Activated CD4-positive, alpha-beta memory T cell treated with anti-CD3 and anti-CD28 coated beads for 36 hours (primary cell): ENCODE measurements at regions not wholly inside any gene's neighbourhood (a gene's known extent, or its start where the extent isn't known, plus 50 kb on each side); places are given as distances from the start of the nearest gene placed in this dataset.

Experiments
- CTCF ChIA-PET: fragments of 350-600 bp; sonication (Branson Sonifier 250); formaldehyde crosslinking; loops from one replicate; lab custom pipeline; 2021; ENCODE audit warnings: antibody characterized with exemption, inconsistent platforms; lab: Charles Lee
- POLR2A ChIA-PET: fragments of 350-600 bp; sonication (Branson Sonifier 250); formaldehyde crosslinking; loops from one replicate; lab custom pipeline; 2021; ENCODE audit warnings: antibody characterized with exemption; lab: Charles Lee
- DNase-seq: peaks from one replicate; pipeline ENCODE4 v3.0.0-alpha.2; 2020
- H3K27ac Mint-ChIP-seq: one replicate; pipeline ENCODE4 v1.8.0; 2021; ENCODE audit warnings: mixed read lengths
- H3K27me3 Mint-ChIP-seq: one replicate; pipeline ENCODE4 v1.8.0; 2021; ENCODE audit warnings: mixed read lengths
- H3K36me3 Mint-ChIP-seq: one replicate; pipeline ENCODE4 v1.8.0; 2021; ENCODE audit warnings: mixed read lengths
- H3K4me1 Mint-ChIP-seq: one replicate; pipeline ENCODE4 v1.8.0; 2021; ENCODE audit warnings: low read depth, mixed read lengths
- H3K4me3 Mint-ChIP-seq: one replicate; pipeline ENCODE4 v1.8.0; 2021; ENCODE audit warnings: mild to moderate bottlenecking, mixed read lengths
- H3K9me3 Mint-ChIP-seq: one replicate; pipeline ENCODE4 v1.8.0; 2021; ENCODE audit warnings: mixed read lengths
- intact Hi-C: fragments of 100-400 bp; cut with micrococcal nuclease; formaldehyde crosslinking; loops from one replicate; pipeline ENCODE4 v1.15.1; 2023

DNA sequence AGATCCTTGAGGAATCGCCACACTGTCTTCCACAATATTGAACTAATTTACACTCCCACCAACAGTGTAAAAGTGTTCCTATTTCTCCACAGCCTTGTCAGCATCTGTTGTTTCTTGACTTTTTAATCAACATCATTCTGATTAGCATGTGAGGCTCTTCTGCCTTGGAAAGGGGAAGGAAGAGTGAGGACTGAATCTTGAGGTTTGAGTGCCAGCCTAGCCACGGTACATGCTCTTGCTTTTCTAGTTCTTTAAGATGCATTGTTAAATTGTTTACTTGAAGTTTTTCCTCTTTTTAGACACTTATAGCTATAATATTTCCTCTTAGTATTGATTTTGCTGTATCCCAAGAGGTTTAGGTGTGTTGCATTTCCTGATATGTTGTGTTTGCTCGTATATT is 596.1 kb downstream of the OTOL1 start:
- intact Hi-C loops, result no loop called here
- no peaks in the 10 kb centered on the region for H3K27me3 Mint-ChIP-seq
- no peaks in the 10 kb centered on the region for H3K36me3 Mint-ChIP-seq
- DNase-seq, result no peak
- H3K4me3 Mint-ChIP-seq, result no peak overlapping the region
- no peaks in the 10 kb centered on the region for H3K4me1 Mint-ChIP-seq
- H3K27ac Mint-ChIP-seq, result no peak overlapping the region
- H3K9me3 Mint-ChIP-seq, result peaks cover 30% of the 10 kb centered on the region
- CTCF ChIA-PET, result no interaction called here
- POLR2A ChIA-PET, result no interaction called here

DNA sequence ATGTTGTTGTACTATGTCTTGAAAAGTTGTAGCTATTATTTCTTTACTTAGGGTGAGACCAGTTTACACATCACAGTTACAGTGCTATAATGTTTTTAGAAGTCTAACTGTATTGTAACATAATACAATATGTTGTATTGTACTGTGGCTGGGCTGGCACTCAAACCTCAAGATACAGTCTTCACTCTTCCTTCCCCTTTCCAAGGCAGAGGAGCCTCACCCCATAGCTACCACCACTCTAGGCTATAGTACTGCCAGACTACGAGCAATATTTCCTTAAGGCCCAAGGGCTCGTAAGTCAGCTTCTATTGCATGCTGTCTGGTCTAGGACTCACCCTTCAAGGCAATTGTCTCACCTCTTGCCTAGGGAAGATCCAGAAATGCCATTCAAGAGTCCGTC is 597.7 kb downstream of the OTOL1 start:
- H3K36me3 Mint-ChIP-seq, result no peaks in the 10 kb centered on the region
- H3K4me1 Mint-ChIP-seq, result no peaks in the 10 kb centered on the region
- CTCF ChIA-PET, result no interaction called here
- POLR2A ChIA-PET, result no interaction called here
- no peaks in the 10 kb centered on the region for H3K27me3 Mint-ChIP-seq
- H3K4me3 Mint-ChIP-seq, result no peak overlapping the region
- intact Hi-C loops, result no loop called here
- DNase-seq, result no peak
- H3K27ac Mint-ChIP-seq, result no peak overlapping the region
- H3K9me3 Mint-ChIP-seq, result peaks cover 28% of the 10 kb centered on the region

DNA sequence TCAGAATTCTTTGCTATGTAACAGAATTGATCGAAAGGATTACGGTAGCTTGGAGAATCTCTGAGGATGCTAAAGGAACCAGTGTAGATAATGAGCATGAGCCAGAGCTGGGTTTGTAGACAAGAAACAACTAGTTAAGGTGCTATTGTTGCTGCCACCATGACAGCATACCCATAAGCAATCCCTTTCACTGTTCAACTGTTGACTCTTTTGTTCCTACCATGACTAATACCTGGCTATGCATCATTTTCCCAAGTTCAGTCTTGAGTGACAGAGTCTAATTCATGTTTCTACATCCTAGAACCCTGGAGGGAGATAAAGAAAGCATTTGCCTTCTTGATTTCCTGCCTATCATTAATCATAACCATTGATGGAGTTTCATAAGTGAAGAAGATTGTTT is 600.3 kb downstream of the OTOL1 start:
- POLR2A ChIA-PET, result no interaction called here
- no peak overlapping the region for H3K4me3 Mint-ChIP-seq
- intact Hi-C loops, result no loop called here
- H3K4me1 Mint-ChIP-seq, result no peaks in the 10 kb centered on the region
- no peak overlapping the region for H3K27ac Mint-ChIP-seq
- no peaks in the 10 kb centered on the region for H3K27me3 Mint-ChIP-seq
- CTCF ChIA-PET, result no interaction called here
- DNase-seq, result no peak
- peaks cover 11% of the 10 kb centered on the region for H3K9me3 Mint-ChIP-seq
- H3K36me3 Mint-ChIP-seq, result no peaks in the 10 kb centered on the region

DNA sequence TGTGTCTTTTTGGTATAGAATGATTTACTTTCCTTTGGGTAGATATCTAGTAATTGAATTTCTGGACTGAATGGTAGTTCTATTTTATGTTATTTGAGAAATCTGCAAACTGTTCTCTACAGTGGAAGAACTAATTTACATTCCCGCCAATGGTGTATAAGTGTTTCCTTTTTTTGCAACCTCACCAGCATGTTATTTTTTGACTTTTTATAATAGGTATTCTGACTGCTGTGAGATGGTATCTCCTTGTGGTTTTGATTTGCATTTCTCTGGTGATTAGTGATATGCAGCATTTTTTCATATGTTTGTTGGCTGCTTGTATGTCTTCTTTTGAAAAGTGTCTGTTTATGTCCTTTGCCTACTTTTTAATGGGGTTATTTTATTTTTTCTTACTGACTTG is 607.2 kb downstream of the OTOL1 start:
- Mint-ChIP-seq H3K4me1 (no peaks in the 10 kb centered on the region), H3K36me3 (no peaks in the 10 kb centered on the region), H3K27ac (no peak overlapping the region), H3K4me3 (no peak overlapping the region), H3K9me3 (peaks cover 23% of the 10 kb centered on the region), H3K27me3 (no peaks in the 10 kb centered on the region)
- intact Hi-C loops, result no loop called here
- ChIA-PET CTCF (no interaction called here), POLR2A (no interaction called here)
- DNase-seq, result no peak

DNA sequence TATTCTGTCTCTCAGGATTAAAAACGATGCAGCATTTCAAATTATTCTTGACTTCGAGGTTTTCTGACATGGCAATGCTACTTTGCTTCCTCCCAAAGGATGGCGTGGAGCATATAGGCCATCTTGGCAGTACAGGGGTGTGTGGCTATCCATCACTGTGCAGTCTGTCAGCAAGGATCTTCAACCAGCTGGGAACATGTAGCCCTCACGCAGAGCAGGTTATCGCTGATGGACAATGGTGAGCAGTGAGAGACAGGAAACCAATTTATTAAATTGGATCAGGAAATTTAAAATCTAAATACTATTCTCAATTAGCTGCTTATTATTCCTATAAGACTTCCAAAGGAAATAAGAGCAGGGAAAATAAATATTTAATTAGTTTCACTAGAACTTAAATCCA is 615.3 kb downstream of the OTOL1 start:
- Mint-ChIP-seq H3K4me3 (no peak overlapping the region), H3K4me1 (no peaks in the 10 kb centered on the region), H3K36me3 (no peaks in the 10 kb centered on the region), H3K27me3 (no peaks in the 10 kb centered on the region), H3K9me3 (peaks cover 1% of the 10 kb centered on the region), H3K27ac (no peak overlapping the region)
- intact Hi-C loops, result no loop called here
- POLR2A ChIA-PET, result no interaction called here
- DNase-seq, result no peak
- CTCF ChIA-PET, result no interaction called here

DNA sequence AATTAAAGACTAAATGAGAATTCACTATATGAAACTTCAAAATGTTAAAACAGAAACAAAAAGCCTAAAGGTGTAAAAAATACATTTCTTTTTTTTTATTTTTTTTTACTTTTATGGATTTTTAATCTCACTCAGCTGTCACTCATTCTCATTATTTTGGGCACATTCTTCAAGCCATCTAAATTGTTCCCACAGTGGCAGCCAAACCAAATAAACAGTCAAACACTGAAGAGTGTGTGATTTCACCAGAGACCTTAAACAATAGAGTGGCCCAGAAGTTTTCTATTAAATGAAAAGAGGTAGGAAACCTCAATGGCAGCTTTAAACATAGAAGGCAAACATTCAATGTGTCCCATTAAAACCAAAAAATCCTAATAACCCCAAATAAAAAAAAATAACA is 616.1 kb downstream of the OTOL1 start:
- DNase-seq, result no peak
- intact Hi-C loops, result no loop called here
- no peaks in the 10 kb centered on the region for H3K36me3 Mint-ChIP-seq
- H3K4me3 Mint-ChIP-seq, result no peak overlapping the region
- H3K27me3 Mint-ChIP-seq, result no peaks in the 10 kb centered on the region
- H3K27ac Mint-ChIP-seq, result no peak overlapping the region
- POLR2A ChIA-PET, result no interaction called here
- CTCF ChIA-PET, result no interaction called here
- no peaks in the 10 kb centered on the region for H3K4me1 Mint-ChIP-seq
- H3K9me3 Mint-ChIP-seq, result no peaks in the 10 kb centered on the region

DNA sequence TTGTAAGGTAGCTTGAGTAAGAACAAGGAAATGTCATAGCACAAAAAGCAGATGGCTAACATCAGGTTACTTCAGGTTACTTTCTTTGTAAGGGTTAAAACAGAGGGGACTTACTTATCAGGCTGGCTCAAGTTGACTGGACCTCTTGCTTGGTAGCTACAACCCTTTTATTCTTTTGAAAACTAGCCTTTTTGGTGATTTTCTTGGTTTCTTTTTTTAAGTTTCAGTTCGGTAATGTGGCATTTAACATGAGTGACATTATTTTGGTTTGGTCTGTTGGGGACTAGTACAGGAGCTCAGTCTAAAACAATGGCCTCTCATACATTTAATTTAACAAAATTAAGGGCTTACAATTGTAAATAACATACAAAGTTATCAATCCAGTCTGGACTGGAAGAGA is 621.4 kb downstream of the OTOL1 start:
- intact Hi-C loops, result no loop called here
- peaks cover 12% of the 10 kb centered on the region for H3K9me3 Mint-ChIP-seq
- no peaks in the 10 kb centered on the region for H3K4me1 Mint-ChIP-seq
- no peak for DNase-seq
- no peak overlapping the region for H3K4me3 Mint-ChIP-seq
- H3K27me3 Mint-ChIP-seq, result no peaks in the 10 kb centered on the region
- no peak overlapping the region for H3K27ac Mint-ChIP-seq
- POLR2A ChIA-PET, result no interaction called here
- H3K36me3 Mint-ChIP-seq, result no peaks in the 10 kb centered on the region
- CTCF ChIA-PET, result no interaction called here

DNA sequence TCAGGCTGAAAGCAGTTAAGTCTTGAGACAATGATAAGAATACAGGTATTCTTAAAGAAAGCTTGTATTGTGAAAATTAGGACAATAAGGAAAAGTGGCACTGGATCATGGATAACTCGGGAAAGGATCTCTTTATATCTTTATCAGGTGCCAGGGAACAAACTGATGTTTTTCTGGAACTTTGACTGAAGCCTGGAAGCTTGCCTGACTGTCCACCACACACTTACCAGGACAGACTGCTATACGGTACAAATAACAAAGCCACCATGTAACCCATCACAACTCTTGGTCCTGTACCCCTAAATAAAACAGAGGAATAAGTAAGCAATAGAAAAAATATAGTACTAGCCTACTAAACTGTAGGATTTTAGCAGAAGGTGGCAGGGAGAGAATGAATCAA is 623.0 kb downstream of the OTOL1 start:
- no peak for DNase-seq
- intact Hi-C loops, result no loop called here
- Mint-ChIP-seq H3K4me1 (no peaks in the 10 kb centered on the region), H3K27me3 (no peaks in the 10 kb centered on the region), H3K36me3 (no peaks in the 10 kb centered on the region), H3K4me3 (no peak overlapping the region), H3K27ac (no peak overlapping the region), H3K9me3 (peaks cover 19% of the 10 kb centered on the region)
- ChIA-PET POLR2A (no interaction called here), CTCF (no interaction called here)

DNA sequence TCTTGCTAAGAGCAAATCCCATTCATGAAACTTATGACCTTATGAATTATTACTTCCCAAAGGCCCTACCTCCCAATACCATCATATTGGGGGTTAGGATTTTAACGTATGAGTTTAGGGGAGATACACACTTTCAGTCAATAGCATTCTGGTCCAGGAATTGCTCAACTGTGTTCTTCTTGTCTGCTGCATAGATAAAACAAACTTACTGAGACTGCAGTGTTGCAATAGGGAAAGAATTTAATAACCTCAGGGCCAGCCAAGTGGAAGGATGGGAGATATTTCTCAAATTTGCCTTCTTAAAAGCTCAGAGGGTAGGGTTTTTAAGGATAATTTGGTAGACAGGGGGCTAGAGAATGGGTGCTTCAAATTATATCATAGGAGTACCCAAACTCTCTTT is 625.8 kb downstream of the OTOL1 start:
- H3K27ac Mint-ChIP-seq, result no peak overlapping the region
- intact Hi-C loops, result loop anchor here (1.0 kb wide), 1 partner anchor 24 kb away; no protein-coding TSS in a partner anchor
- H3K27me3 Mint-ChIP-seq, result no peaks in the 10 kb centered on the region
- H3K36me3 Mint-ChIP-seq, result no peaks in the 10 kb centered on the region
- ChIA-PET CTCF (no interaction called here), POLR2A (no interaction called here)
- no peaks in the 10 kb centered on the region for H3K4me1 Mint-ChIP-seq
- no peak for DNase-seq
- H3K4me3 Mint-ChIP-seq, result no peak overlapping the region
- H3K9me3 Mint-ChIP-seq, result peaks cover 21% of the 10 kb centered on the region

DNA sequence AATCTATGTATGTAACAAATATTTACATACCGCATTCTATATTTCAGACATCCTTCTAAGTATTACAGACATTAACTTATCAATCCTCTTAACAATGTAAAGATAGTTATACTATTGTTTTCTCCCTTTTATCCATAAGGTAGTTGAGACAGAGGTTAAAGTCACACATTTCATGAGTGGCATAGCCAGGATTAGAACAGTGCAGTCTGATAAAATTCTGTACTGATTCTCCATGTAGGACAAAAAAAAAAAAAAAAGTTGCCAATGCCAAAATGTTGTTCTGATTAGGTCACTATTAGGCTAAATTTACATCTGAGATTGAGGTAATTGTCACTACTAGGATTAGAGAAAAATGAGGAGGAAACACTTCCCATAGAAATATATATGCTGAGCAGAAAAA is 629.2 kb downstream of the OTOL1 start:
- DNase-seq, result no peak
- Mint-ChIP-seq H3K27me3 (no peaks in the 10 kb centered on the region), H3K9me3 (peaks cover 18% of the 10 kb centered on the region), H3K36me3 (no peaks in the 10 kb centered on the region), H3K27ac (no peak overlapping the region), H3K4me1 (no peaks in the 10 kb centered on the region), H3K4me3 (no peak overlapping the region)
- intact Hi-C loops, result no loop called here
- CTCF ChIA-PET, result no interaction called here
- POLR2A ChIA-PET, result no interaction called here

DNA sequence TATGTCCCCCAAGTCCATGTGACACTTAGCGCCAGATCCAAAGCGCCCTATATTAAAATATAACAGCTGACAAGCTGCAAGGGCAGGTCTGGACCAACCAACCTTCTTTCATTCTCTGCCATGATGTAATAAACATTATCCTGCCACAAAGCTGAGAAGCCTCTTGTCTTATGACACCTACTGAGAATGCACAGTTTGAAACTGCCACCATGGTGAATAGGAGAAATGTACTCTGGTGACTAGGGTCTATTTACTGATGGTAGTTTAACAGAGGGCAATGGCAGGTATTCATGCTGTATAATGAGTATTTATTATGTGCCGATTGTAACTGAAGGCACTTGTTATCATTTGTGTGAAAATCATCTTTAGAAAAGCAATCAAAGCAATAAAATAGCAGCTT is 634.0 kb downstream of the OTOL1 start:
- ChIA-PET CTCF (no interaction called here), POLR2A (no interaction called here)
- Mint-ChIP-seq H3K4me1 (no peaks in the 10 kb centered on the region), H3K27ac (no peak overlapping the region), H3K9me3 (peaks cover 6% of the 10 kb centered on the region), H3K27me3 (no peaks in the 10 kb centered on the region), H3K36me3 (no peaks in the 10 kb centered on the region), H3K4me3 (no peak overlapping the region)
- no peak for DNase-seq
- intact Hi-C loops, result no loop called here

DNA sequence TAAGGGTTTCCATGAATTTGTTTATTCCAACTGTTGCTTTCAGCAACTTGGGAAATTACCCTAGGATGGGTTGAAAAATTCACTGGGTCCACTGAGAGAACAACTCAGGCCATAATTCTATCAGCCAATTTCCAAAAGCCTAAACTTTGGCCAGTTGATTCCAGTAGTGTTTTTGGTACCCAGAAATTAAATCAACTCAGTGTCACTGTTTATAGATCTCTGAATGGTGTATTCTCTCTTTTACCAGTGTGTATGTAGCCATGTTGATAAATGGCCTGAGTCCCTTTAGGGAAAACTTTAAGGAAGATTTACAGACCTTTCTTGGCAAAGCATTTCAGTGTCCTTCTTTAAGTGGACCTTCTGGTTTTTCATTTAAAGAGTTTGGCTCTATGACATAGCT is 636.4 kb downstream of the OTOL1 start:
- H3K4me3 Mint-ChIP-seq, result no peak overlapping the region
- H3K27me3 Mint-ChIP-seq, result no peaks in the 10 kb centered on the region
- intact Hi-C loops, result no loop called here
- ChIA-PET POLR2A (no interaction called here), CTCF (no interaction called here)
- no peaks in the 10 kb centered on the region for H3K36me3 Mint-ChIP-seq
- peaks cover 10% of the 10 kb centered on the region for H3K9me3 Mint-ChIP-seq
- no peak overlapping the region for H3K27ac Mint-ChIP-seq
- H3K4me1 Mint-ChIP-seq, result no peaks in the 10 kb centered on the region
- DNase-seq, result no peak

DNA sequence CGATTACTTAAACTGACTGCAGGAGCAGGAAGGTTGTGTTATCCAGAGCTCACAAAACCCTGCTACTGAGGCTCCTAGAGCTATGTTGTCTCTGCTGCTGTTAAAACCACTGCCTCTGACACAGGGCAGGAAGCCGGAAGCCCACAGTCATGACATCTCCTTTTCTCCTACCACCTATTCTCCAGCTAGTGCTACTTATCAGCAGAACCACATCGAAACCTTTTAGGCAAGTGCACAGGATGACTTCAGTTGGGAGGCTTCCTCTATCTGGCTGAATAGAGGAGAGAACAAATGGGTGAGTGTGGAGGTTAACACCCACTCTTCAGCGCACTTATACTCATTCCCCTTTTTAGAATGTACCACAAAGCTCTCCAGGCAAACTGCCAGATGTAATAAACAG is 638.0 kb downstream of the OTOL1 start:
- peaks cover 11% of the 10 kb centered on the region for H3K9me3 Mint-ChIP-seq
- H3K27ac Mint-ChIP-seq, result no peak overlapping the region
- no peaks in the 10 kb centered on the region for H3K27me3 Mint-ChIP-seq
- no peaks in the 10 kb centered on the region for H3K4me1 Mint-ChIP-seq
- ChIA-PET CTCF (no interaction called here), POLR2A (no interaction called here)
- H3K4me3 Mint-ChIP-seq, result no peak overlapping the region
- intact Hi-C loops, result no loop called here
- no peak for DNase-seq
- no peaks in the 10 kb centered on the region for H3K36me3 Mint-ChIP-seq

DNA sequence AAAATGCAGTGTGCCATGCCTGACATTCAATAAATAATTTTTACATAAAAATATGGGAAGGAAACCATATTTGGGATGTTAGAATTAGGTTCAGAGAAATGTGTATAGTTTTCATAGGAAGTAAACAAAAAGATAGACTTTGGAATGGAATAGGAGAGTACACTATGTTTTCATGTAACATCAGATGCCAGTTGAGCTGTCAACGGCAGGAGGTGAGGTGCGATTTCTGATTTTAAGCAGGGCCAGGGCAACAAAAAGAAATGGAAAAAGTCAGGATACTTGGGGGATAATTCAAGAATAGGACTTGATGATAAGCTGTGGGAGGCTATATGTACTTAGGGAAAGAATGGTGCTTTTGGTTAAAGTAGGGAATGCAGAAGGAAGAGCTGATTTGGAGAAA is 639.5 kb downstream of the OTOL1 start:
- no peaks in the 10 kb centered on the region for H3K36me3 Mint-ChIP-seq
- H3K4me1 Mint-ChIP-seq, result no peaks in the 10 kb centered on the region
- no peak overlapping the region for H3K27ac Mint-ChIP-seq
- H3K4me3 Mint-ChIP-seq, result no peak overlapping the region
- ChIA-PET CTCF (no interaction called here), POLR2A (no interaction called here)
- no peaks in the 10 kb centered on the region for H3K27me3 Mint-ChIP-seq
- DNase-seq, result no peak
- H3K9me3 Mint-ChIP-seq, result peaks cover 11% of the 10 kb centered on the region
- intact Hi-C loops, result no loop called here
